ENCODE measurements at regions not wholly inside any gene's neighbourhood (a gene's known extent, or its start where the extent isn't known, plus 50 kb on each side); places are given as distances from the start of the nearest gene placed in this dataset.

- Histone ChIP-seq H3K4me3 (ENCODE audit: low read depth, low read length) (no peak overlapping the region), H3K36me3 (ENCODE audit: insufficient read depth) (no peaks in the 10 kb centered on the region), H3K4me1 (ENCODE audit: insufficient read depth) (no peaks in the 10 kb centered on the region), H3K27ac (ENCODE audit: low read depth) (no peak overlapping the region)
- 78% methylated on average over 2 of the region's 2 CpGs for WGBS
- no peak for DNase-seq (ENCODE audit: extremely low spot score)
Observed at GRCh38 chr6:103036846-103037245, 1643.3 kb downstream of the GRIK2 start.

GRCh38 chr6:103027271-103027931 lies 1633.9 kb downstream of the GRIK2 start:
- Histone ChIP-seq H3K27ac (ENCODE audit: low read depth) (no peak overlapping the region), H3K4me3 (ENCODE audit: low read depth, low read length) (no peak overlapping the region), H3K4me1 (ENCODE audit: insufficient read depth) (no peaks in the 10 kb centered on the region), H3K36me3 (ENCODE audit: insufficient read depth) (no peaks in the 10 kb centered on the region)
- no peak for DNase-seq (ENCODE audit: extremely low spot score)
- WGBS: 67% methylated on average over 7 of the region's 7 CpGs

- H3K27ac ChIP-seq (ENCODE audit: low read depth): no peak overlapping the region
- H3K4me1 ChIP-seq (ENCODE audit: insufficient read depth): no peaks in the 10 kb centered on the region
- DNase-seq (ENCODE audit: extremely low spot score): no peak
- H3K4me3 ChIP-seq (ENCODE audit: low read depth, low read length): no peak overlapping the region
- H3K36me3 ChIP-seq (ENCODE audit: insufficient read depth): no peaks in the 10 kb centered on the region
- WGBS: 92% methylated on average over 7 of the region's 7 CpGs
Observed at GRCh38 chr6:103018426-103018825, 1624.9 kb downstream of the GRIK2 start.

DNA sequence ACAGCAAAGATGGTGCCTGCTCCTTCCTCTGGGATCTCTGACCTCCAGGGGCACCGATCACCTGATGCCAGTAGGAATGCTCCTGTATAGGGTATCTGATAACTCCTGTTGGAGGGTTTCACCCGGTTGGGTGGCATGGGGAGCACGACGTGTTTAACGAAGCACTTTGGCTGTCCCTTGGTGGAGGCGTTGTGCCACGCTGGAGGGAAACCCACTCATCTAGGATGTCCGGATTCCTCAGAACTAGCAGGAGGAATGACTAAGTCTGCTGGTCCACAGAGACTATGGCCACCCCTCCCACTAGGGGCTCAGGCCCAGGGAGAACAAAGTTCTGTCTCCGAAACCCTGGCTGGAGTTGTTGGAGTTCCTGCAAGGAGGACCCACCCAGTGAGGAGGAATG lies 1624.4 kb downstream of the GRIK2 start:
- 95% methylated on average over 9 of the region's 9 CpGs for WGBS
- H3K27ac ChIP-seq (ENCODE audit: low read depth): no peak overlapping the region
- DNase-seq (ENCODE audit: extremely low spot score): no peak
- H3K4me3 ChIP-seq (ENCODE audit: low read depth, low read length): no peak overlapping the region
- H3K4me1 ChIP-seq (ENCODE audit: insufficient read depth): no peaks in the 10 kb centered on the region
- H3K36me3 ChIP-seq (ENCODE audit: insufficient read depth): no peaks in the 10 kb centered on the region

DNA sequence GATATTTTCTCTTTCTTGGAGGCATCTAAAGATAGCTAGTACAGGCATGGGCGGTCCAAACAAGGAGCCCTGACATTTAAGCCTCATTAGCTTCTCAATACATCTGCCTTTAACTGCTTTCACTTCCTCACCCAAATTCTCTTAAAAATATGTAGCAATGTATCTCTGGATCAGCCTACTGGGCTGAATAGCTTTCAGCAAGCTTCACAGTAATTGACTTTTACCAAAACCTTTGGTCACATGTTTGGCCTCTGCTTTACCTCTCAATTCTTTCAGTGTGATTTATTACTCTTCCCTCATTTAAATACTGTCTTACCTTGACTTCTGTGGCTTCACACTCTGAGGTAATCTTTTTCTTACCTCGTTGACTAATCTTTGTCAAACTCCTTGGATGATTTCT lies 1618.1 kb downstream of the GRIK2 start:
- no peaks in the 10 kb centered on the region for H3K36me3 ChIP-seq (ENCODE audit: insufficient read depth)
- no peaks in the 10 kb centered on the region for H3K4me1 ChIP-seq (ENCODE audit: insufficient read depth)
- DNase-seq (ENCODE audit: extremely low spot score): no peak
- no peak overlapping the region for H3K27ac ChIP-seq (ENCODE audit: low read depth)
- 61% methylated on average over 2 of the region's 2 CpGs for WGBS
- no peak overlapping the region for H3K4me3 ChIP-seq (ENCODE audit: low read depth, low read length)

- no peak for DNase-seq (ENCODE audit: extremely low spot score)
- Histone ChIP-seq H3K4me1 (ENCODE audit: insufficient read depth) (no peaks in the 10 kb centered on the region), H3K36me3 (ENCODE audit: insufficient read depth) (no peaks in the 10 kb centered on the region), H3K4me3 (ENCODE audit: low read depth, low read length) (no peak overlapping the region), H3K27ac (ENCODE audit: low read depth) (no peak overlapping the region)
- WGBS: 69% methylated on average over 3 of the region's 3 CpGs
Observed at GRCh38 chr6:103002282-103002681, 1608.8 kb downstream of the GRIK2 start.

DNA sequence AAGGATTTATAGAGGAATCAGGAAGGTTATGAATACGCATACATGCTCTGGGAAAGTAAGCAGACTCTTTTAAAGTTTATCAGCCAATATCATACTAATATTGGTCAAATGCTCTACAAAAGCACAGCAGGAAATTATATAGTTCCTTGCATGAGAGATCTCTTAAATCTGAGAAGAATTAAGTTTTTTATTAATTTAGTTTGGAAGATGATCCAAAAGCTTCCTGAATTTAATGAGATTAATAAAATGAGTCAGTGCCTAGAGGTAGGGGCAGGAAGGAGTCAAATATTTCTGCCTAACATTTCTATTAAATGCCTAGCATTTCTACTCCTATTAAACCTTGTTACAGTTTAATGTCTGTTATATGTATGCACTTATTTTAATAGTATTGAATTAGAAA lies 1608.2 kb downstream of the GRIK2 start:
- Histone ChIP-seq H3K36me3 (ENCODE audit: insufficient read depth) (no peaks in the 10 kb centered on the region), H3K4me1 (ENCODE audit: insufficient read depth) (no peaks in the 10 kb centered on the region), H3K4me3 (ENCODE audit: low read depth, low read length) (no peak overlapping the region), H3K27ac (ENCODE audit: low read depth) (no peak overlapping the region)
- WGBS: 64% methylated on average over 1 of the region's 1 CpG
- DNase-seq (ENCODE audit: extremely low spot score): no peak

DNA sequence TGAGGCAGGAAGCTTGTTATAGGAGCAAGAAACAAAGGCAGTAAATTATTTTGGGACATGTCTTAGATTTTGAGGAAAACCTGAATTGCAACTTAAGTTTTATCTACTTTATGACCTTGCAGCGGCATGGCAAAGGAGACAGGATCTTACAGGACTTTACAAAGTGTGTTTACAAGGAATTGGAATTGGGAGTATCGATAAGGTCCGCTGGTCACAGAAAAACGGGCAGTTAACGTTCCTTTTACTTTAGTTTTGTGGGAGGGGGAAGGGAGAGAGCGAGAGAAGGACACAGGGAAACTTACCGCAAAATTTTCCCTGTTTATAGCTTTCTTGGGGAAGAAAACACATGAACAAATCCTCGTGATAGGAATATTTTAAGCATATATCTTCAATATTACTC lies 1607.2 kb downstream of the GRIK2 start:
- Histone ChIP-seq H3K27ac (ENCODE audit: low read depth) (no peak overlapping the region), H3K4me1 (ENCODE audit: insufficient read depth) (no peaks in the 10 kb centered on the region), H3K36me3 (ENCODE audit: insufficient read depth) (no peaks in the 10 kb centered on the region), H3K4me3 (ENCODE audit: low read depth, low read length) (no peak overlapping the region)
- WGBS: 18% methylated on average over 8 of the region's 8 CpGs
- no peak for DNase-seq (ENCODE audit: extremely low spot score)

DNA sequence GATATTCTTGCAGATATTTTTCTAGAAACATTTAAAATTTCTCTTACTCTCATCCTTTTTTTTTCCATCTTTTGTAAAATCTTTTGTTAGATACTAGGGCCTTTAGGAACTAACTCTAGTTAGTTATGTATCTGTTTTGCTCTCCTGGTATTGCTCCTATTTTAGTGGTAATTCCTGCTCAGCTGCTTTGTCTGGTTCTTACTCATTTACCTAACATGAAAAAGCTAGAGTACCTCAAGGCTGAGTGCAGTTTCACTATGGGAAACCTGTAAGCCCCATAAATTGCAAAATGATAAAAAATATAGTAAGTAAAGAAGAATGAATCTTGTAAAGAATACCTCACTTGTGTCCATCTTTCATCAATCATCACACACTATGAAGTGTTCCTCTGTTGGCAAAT lies 1602.0 kb downstream of the GRIK2 start:
- H3K27ac ChIP-seq (ENCODE audit: low read depth): no peak overlapping the region
- H3K4me1 ChIP-seq (ENCODE audit: insufficient read depth): no peaks in the 10 kb centered on the region
- no peak for DNase-seq (ENCODE audit: extremely low spot score)
- no peaks in the 10 kb centered on the region for H3K36me3 ChIP-seq (ENCODE audit: insufficient read depth)
- H3K4me3 ChIP-seq (ENCODE audit: low read depth, low read length): no peak overlapping the region

DNA sequence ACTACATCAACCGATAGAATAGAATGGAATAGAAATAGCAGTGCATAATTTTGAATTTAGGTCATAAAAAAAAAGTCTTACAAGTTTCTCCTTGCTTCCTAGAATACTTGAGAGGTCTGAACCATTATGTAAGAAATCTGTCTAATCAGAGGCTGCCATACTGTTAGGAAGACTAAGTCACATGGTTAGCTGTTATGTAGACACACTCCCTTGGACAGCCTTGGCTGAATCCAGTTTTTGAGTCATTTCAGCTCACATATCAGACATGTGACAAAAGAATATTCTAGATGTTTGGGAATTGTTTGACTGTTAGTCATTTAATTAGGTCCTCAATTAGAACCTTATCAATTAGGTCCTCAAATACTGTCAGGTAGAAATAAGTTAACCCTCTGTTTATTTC lies 1601.4 kb downstream of the GRIK2 start:
- WGBS: 92% methylated on average over 1 of the region's 1 CpG
- no peak overlapping the region for H3K4me3 ChIP-seq (ENCODE audit: low read depth, low read length)
- no peaks in the 10 kb centered on the region for H3K36me3 ChIP-seq (ENCODE audit: insufficient read depth)
- no peak for DNase-seq (ENCODE audit: extremely low spot score)
- H3K4me1 ChIP-seq (ENCODE audit: insufficient read depth): no peaks in the 10 kb centered on the region
- no peak overlapping the region for H3K27ac ChIP-seq (ENCODE audit: low read depth)

DNA sequence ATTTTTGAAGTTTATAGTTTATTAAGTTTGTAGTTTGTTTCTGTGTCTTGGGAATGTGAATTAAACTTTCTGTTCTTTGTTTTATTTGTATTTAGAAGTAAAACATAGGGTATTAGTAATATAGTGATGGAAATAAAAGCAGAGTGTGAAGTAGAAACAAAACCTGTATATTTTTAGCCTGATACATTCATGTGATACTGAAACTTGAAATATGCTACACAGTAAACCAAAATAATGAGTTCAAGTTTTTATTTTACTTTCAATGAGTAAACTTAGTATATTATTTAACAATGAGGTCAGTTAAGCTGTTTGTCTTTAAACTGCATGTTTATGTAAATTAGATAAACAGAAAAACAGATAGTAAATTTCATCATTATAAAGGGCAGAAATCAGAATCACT lies 1592.6 kb downstream of the GRIK2 start:
- Histone ChIP-seq H3K36me3 (ENCODE audit: insufficient read depth) (no peaks in the 10 kb centered on the region), H3K4me1 (ENCODE audit: insufficient read depth) (no peaks in the 10 kb centered on the region), H3K4me3 (ENCODE audit: low read depth, low read length) (no peak overlapping the region), H3K27ac (ENCODE audit: low read depth) (no peak overlapping the region)
- no peak for DNase-seq (ENCODE audit: extremely low spot score)

- no peak overlapping the region for H3K4me3 ChIP-seq (ENCODE audit: low read depth, low read length)
- DNase-seq (ENCODE audit: extremely low spot score): no peak
- WGBS: 93% methylated on average over 1 of the region's 1 CpG
- no peaks in the 10 kb centered on the region for H3K4me1 ChIP-seq (ENCODE audit: insufficient read depth)
- no peaks in the 10 kb centered on the region for H3K36me3 ChIP-seq (ENCODE audit: insufficient read depth)
- no peak overlapping the region for H3K27ac ChIP-seq (ENCODE audit: low read depth)
Observed at GRCh38 chr6:102984357-102984756, 1590.8 kb downstream of the GRIK2 start.

GRCh38 chr6:102981490-102982015 lies 1588.0 kb downstream of the GRIK2 start:
- Histone ChIP-seq H3K36me3 (ENCODE audit: insufficient read depth) (no peaks in the 10 kb centered on the region), H3K27ac (ENCODE audit: low read depth) (no peak overlapping the region), H3K4me3 (ENCODE audit: low read depth, low read length) (no peak overlapping the region), H3K4me1 (ENCODE audit: insufficient read depth) (no peaks in the 10 kb centered on the region)
- WGBS: 41% methylated on average over 2 of the region's 2 CpGs
- DNase-seq (ENCODE audit: extremely low spot score): no peak

DNA sequence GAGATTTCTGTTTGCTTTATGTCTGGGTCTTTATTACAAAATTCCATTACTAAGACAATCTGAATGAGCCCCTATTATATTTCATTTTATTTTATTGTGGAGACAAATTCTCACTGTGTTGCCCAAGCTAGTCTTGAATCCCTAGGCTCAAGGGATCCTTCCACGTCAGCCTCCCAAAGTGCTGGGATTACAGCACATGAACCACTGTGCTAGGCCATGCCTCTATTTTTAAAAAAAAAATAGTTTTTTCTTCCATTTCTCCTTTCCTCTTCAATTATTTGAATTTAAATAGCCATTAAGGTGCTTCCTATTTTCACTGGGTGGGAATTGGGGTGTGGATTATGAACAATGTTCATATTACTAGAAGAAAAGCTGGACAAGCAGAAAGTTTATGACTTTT lies 1587.4 kb downstream of the GRIK2 start:
- H3K27ac ChIP-seq (ENCODE audit: low read depth): no peak overlapping the region
- H3K4me3 ChIP-seq (ENCODE audit: low read depth, low read length): no peak overlapping the region
- H3K36me3 ChIP-seq (ENCODE audit: insufficient read depth): no peaks in the 10 kb centered on the region
- no peaks in the 10 kb centered on the region for H3K4me1 ChIP-seq (ENCODE audit: insufficient read depth)
- 79% methylated on average over 1 of the region's 1 CpG for WGBS
- DNase-seq (ENCODE audit: extremely low spot score): no peak

- Histone ChIP-seq H3K4me1 (ENCODE audit: insufficient read depth) (no peaks in the 10 kb centered on the region), H3K4me3 (ENCODE audit: low read depth, low read length) (no peak overlapping the region), H3K27ac (ENCODE audit: low read depth) (no peak overlapping the region), H3K36me3 (ENCODE audit: insufficient read depth) (no peaks in the 10 kb centered on the region)
- DNase-seq (ENCODE audit: extremely low spot score): no peak
Observed at GRCh38 chr6:102961902-102962301, 1568.4 kb downstream of the GRIK2 start.
